Stimulated activated naive CD4-positive, alpha-beta T cell treated with Interleukin-2 at 50 U/mL for 16 hours (primary cell): ENCODE measurements at regions not wholly inside any gene's neighbourhood (a gene's known extent, or its start where the extent isn't known, plus 50 kb on each side); places are given as distances from the start of the nearest gene placed in this dataset.

Experiments
- DNase-seq: peaks from one replicate; lab custom pipeline; 2025; lab: John Stamatoyannopoulos, UW

DNA sequence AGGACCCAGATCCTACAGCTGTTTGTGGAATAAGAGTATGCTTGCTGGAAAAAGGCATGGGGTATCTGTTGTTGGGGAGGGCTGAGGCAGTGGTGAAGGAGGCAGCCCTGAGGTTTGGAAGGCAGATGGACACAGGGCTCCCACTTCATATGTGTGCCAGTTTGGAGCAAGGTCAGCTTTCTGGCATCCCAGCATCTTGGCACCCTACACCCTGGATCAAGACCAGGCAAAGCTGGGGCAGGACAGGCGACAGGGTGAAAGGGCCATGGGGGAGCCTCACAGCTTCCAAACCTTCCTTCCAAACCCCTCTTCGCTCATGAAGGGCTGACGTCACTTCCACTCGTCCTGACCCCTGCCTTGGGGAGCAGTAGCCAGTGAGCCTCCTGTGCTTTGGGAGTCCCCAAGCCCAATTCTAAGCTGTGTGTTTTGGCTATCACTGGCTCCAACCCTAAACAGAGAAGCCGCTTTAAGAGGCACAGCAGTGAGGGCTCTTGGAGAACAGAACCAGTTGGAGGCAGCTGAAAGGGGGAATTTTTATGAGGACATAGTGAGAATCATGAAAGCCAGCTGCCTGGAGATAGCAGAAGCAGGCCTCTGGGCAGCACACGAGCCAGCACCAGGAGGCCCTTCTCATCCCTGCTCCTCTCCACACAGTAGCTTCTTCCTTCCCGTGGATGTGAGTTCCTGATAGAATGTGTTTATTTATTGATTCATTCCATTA lies 448.6 kb upstream of the CDH4 start:
- DNase-seq: no peak

DNA sequence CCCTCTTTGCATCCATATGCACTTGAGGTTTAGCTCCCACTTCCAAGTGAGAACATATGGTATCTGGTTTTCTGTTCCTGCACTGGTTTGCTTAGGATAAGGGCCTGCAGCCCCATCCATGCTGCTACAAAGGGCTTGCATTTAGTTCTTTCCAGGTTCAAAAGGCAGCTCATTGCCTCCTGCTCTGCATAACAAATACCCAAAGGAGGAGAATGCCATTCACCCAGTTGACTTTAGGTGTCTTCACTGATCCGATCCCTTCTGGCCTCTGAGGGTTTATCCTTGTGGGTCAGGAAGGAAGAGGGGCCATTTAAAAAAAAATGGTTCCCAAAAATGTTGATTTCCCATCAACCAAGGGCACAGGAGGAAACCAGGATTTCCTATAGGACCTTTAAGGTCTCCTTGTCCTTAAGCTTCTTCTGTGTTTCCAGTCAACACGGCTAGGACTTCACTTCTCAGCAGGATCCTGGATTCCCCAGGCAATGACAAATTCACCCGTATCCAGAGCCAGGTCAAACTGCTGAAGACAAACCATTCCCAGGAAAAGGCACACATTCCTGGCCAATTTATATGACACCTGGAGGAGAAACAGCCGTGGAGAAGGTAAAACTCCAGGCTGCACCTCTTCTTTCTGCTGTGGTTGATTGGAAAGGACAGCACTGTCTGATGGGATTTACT lies 447.7 kb upstream of the CDH4 start:
- no peak for DNase-seq

DNA sequence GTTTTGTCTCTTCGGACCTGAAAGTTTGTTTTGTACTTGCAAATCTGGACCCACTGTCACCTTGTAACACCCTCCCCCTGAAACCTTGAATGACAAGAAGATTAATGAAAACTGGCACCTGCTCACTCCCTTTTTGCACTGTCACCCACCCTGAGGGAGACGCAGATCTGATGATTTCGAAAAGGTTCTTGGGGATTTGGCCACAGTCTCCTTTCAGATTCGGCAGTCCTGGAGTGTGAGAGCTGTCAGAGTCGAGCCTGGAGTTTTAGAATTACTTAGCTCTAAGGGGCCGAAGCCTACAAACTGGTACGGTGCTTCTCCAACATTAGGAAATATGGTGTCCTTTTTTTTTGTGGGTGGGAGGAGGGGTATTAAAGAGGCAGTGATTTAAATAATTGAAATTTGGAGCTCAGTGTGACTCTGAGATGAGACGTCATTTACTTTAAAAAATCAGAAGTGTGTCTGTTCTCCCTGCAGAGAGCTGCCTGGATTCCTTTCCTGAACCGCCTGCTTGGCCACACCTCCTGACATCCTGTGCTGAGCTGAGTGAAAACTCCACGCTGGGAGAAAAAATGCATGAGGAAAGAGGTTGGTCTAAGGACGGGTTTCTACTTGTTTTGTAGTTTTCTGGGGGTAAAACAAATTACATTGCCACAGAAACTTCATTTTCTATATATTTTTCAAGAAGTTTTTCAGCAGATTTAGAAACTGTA lies 447.0 kb upstream of the CDH4 start:
- DNase-seq: no peak

- DNase-seq: no peak
These were observed 445.7 kb upstream of the CDH4 start for GRCh38 chr20:60806354-60806753.

DNA sequence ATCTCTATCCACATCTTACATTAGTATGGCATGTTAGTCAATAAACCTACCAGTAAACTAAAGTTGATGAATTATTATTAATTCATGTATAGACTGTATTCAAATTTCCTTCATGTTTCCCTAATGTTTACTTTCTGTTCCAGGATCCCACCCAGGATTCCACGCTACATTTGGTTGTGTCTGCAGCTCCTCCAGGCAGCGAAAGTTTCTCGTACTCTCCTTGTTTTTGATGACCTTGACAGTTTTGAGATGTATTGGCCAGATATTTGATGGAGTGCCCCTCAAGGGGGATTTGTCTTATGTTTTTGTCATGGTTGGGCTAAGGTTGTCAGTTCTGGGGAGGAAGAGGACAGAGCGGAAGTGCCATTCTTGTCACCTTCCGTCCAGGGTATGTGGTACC lies 445.2 kb upstream of the CDH4 start:
- no peak for DNase-seq

- no peak for DNase-seq
These were observed 443.9 kb upstream of the CDH4 start for GRCh38 chr20:60808003-60808672.

DNA sequence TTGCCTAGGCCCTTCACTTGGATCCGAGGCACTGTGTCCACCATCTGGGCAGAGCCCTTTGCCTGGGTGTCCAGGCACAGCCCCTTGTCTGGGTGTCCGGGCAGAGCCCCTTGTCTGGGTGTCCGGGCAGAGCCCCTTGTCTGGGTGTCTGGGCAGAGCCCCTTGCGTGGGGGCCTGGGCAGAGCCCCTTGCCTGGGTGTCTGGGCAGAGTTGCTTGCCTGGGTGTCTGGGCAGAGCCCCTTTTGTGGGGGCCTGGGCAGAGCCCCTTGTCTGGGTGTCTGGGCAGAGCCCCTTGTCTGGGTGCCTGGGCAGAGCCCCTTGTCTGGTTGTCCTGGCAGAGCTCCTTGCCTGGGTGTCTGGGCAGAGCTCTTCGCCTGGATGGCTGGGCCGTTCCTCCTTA lies 443.4 kb upstream of the CDH4 start:
- no peak for DNase-seq

DNA sequence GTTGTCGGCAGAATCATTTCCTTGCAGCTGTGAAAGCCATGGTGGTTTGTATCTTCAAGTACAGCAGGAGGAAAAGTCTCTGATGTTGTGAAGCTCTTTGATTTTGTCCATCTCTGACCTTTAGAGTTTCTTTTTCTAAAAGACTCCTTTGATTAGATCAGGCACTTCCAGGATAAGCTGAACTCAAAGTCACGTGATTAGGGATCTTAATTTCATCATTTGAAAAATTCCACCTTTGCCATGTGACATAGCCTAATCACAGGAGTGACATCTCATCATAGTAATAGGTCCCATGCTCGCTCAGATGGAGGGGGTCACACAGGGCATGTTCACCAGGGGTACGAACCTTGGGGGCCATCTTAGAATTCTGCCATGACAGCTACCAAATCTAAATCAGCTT lies 441.5 kb upstream of the CDH4 start:
- no peak for DNase-seq

DNA sequence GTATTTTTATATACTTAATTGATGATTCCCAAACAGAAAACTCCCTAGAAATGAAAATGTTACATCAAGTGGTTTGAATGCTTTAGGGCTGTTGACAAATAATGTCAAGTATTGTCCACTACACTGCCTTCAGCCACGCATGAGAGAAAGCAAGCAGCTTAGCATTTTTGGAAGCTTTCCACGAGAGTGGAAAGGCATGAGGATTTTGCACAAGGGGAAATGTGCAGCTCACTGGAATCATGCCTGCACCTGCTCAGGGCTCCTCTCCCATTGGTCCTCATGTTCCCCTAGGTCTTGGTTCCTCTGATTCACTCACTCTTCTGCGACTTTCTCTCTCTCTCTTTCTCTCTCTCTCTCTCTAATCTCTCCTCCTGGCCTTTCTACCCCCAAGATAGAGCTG lies 439.5 kb upstream of the CDH4 start:
- no peak for DNase-seq

- DNase-seq: no peak
These were observed 439.0 kb upstream of the CDH4 start for GRCh38 chr20:60813066-60813465.

DNA sequence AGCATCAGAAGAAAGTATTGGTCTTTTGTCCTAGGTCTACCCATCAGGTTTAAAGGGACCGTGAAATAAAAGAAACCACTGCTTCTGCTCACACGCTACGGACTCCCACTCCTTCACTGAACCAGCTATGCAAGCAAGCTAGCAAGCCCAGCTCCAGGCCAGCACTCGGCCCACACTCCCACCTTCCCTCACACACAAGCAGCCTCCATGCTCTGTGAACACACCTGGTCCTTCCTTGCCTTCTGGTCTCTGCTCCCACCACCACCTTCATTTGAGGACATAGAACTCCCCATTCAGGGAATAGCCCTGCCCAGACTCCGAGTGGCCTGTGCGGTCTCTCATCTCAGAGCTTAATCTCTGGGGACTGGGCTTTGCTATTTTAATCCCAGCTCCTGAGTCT lies 436.4 kb upstream of the CDH4 start:
- DNase-seq: no peak

DNA sequence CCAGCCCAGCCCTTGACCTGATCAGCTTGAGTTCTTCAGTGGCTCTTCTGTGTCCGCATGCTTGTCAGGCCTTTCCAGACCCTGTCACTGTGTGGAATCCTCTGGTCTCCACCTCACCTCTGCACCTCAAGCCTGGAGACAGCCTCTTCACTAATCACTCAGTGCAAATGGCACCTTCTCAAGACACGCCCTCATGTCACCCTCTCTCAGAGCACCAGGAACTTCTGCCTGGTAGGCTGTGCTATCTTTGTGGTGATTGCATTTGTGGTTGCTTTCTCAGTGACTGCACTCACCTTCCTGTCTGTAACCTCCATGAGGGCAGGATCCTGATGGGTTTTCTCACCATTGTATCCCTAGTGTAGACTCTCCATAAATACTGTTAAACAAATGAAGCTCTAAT lies 435.2 kb upstream of the CDH4 start:
- no peak for DNase-seq

DNA sequence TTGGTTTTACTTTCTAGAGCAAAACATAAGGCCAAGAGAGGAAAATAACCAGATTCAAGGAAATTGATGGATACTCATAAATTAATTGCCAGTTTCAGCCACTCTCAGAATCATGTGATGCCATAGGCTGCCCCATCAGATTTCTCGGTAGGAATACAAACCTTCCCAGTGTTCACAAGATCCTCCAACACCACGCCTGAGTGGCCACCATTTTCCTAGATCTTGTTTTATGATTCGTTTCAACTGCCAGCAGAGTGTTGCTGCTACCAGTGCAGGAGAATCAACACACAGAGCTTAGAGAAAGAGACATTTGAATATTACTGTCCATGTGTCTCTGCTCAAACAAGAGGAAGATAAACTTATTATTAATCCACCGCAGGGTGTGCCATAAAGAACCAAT lies 434.2 kb upstream of the CDH4 start:
- no peak for DNase-seq

DNA sequence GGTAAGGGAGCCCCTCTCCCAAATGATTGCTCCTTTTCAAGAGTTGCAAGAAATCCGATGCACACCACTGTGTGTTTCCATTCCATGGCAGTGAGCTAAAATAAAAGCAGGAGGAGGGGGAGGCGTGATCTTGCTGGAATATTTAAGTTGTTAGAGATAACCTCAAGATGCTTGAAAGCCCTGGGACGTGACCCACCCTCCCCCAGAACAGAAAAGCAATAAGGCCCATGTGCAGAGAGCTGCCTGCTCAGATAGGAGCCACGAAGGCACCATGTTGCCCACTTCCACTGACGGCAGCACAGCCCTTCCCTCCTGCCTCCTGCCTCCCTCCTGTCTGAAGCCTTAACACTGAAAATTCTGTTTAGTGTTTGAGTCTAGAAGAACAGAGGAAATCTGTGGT lies 432.6 kb upstream of the CDH4 start:
- no peak for DNase-seq

- DNase-seq: no peak
These were observed 431.9 kb upstream of the CDH4 start for GRCh38 chr20:60820149-60820548.

GRCh38 chr20:60820918-60821317 lies 431.1 kb upstream of the CDH4 start:
- DNase-seq: no peak

GRCh38 chr20:60822699-60823607 lies 429.1 kb upstream of the CDH4 start:
- DNase-seq: no peak

GRCh38 chr20:60835876-60836275 lies 416.2 kb upstream of the CDH4 start:
- DNase-seq: no peak

DNA sequence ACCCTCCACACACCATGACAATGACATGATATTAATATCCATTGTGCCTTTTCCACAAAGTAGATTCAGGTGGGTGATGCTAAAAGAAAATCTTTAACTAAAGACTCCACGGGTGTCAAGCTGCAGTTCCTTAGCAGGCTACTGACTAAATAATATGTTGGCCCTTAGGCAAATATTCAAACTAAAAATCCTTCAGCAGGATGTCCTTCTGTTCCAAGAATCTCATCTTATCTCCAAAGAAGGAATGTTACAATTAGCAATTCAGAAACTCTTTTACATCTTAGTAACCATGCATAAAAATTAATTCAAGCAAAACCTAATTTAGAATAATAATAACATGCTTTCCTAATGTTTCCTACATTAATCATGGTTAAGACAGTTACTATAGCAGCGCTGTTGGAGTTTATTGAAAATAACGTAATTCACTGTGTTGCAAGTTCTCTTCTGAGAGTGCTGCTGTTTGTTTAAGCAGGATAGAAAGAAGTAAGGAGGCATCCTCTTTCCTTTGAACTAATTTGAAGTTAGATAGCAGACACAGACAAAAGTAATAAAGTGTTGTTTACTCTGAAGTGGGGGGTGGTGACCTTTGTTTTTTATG lies 414.8 kb upstream of the CDH4 start:
- DNase-seq: no peak

DNA sequence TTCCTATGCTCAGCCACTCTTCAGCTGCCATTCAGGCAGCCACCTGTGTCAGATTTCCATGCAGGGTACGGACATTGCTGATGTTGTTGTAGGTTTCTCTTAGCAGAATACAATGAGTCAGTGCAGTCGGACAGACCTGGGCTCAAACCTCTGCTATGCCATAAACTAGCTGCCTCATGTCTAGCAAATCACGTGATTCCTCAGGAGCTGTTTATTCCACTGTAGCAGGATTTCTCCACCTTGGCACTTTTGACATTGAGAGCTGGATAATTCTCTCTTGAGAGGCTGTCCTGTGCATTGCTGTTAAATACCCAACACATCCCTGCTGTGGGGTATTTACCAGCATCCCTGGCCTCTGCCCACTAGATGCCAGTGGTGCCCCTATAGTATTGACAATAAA lies 413.8 kb upstream of the CDH4 start:
- no peak for DNase-seq

GRCh38 chr20:60840971-60841370 lies 411.1 kb upstream of the CDH4 start:
- no peak for DNase-seq
